Erythroblast (primary cell): ENCODE measurements at regions not wholly inside any gene's neighbourhood (a gene's known extent, or its start where the extent isn't known, plus 50 kb on each side); places are given as distances from the start of the nearest gene placed in this dataset.

Experiments used
- GATA1 ChIP-seq: IDR thresholded peaks from 2 replicates; pipeline ENCODE4 v1.6.1; 2011; ENCODE audit warnings: low read depth, mild to moderate bottlenecking, control low read depth, low read length, moderate library complexity
- POLR2A ChIP-seq: IDR thresholded peaks from 2 replicates; pipeline ENCODE4 v1.6.1; 2011; ENCODE audit warnings: mild to moderate bottlenecking, low read length

- TF ChIP-seq POLR2A (no peak), GATA1 (no peak)
Observed at GRCh38 chr6:106849676-106850332, 124.7 kb downstream of the CD24 start.
